Kasumi-1 (cell line): ENCODE measurements at regions not wholly inside any gene's neighbourhood (a gene's known extent, or its start where the extent isn't known, plus 50 kb on each side); places are given as distances from the start of the nearest gene placed in this dataset.
"Not testable (repeated sequence)": the region's sequence is repeated elsewhere in the genome, so short reads cannot be mapped to it uniquely, and the experiment has no call there.

Source experiments
- DNase-seq, 2 experiments: peaks; one replicate each; lab custom pipeline; 2025; lab: John Stamatoyannopoulos, UW

DNA sequence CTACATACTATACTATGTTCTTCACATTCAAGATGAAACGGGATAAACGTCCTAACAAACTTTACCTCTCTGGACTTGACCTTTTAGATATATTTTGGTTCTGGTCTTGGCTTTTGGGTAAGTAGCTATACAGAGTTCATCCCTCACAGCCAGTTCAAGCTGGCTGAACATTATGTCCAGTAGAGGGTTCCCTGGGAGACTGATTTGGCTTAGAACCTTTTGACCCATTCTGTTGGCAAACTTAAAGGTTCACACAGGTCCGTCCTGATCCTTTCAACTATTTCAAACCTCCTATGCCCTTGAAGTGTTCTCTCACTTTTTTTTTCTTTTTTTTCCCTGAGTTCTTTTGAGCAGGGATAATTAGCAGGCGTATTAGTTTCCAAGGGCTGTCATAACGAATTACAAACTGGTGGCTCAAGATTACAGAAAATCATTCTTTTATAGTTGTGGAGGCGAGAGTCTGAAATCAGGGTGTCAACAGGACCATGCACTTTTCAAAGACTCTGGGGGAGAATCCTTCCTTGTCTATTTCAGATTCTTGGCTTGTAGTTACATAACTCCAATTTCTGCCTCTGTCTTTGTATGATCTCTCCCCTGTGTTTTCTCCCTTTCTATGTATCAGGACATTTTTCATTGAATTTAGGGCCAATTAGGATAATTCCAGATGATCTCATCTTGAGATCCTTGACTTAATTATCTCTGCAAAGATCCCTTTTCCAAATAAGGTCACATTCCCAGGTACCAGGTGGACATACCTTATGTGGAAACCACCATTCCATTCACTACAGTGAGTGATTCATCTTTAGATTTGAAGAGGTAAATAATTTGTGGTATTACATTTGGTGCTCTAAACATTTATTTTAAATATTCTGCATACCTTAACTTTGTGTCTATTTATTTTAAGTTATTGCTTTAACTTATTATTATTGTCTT is 257.4 kb upstream of the USP25 start:
- DNase-seq: no peak

DNA sequence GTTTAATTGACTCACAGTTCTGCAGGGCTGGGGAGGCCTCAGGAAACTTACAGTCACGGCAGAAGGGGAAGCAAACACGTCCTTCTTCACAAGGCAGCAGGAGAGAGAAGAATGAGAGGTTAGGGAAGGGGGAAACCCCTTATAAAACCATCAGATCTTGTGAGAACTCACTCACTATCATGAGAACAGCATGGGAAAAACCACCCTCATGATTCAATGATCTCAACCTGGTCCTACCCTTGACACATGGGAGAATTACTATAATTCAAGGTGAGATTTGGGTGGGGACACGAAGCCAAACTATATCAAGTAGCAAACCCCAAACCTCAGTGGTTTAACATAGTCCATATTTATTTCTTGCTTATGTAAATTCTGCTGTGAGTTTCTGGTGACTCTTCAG is 252.0 kb upstream of the USP25 start:
- not testable (repeated sequence) for DNase-seq

DNA sequence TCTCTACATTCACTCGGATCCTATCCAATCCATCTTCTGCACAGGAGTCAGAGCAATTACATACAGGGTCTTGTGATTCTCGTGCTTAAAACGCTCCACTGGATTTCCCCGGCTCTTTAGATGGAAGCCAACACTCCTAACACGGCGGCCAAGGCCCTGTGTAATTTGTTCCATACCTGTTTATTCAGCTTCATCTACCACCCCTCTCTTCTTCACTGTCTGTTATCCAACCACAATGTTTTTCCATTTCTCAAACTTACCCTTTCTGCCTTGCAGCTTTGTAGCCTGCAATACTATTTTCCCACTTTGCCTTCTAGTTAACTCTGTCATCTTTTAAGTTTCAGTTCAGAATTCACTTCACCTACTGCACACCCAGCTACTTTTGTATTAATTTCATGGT is 249.6 kb upstream of the USP25 start:
- DNase-seq: no peak

DNA sequence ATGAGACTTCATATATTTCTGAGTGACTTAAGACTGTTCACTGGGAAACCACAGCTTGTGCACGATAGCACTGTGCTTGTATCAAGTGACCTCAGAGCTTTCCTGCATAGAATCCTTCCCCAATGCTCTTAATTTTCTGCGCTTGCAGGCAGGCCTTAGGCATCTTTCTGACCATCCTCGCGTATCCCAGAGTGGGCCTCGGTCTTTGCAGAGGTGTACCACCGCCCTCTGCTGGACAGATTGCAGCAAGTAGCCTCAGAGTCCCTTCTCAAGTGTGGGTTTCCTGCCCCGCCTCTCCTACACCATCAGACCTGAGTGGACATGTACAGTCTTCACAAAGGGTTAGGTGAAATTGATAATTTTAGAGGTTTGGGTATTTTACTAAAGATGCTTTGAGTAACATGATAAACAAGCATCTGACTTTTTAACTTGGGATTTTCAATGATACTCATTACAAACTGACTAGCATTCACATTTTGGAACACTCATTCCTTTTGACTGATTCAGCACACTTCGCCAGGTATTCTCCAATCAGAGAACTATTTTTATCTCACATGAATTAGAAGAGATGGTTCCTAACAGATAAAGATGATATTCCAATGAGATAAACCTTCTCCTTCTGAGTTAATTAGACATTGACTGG is 246.5 kb upstream of the USP25 start:
- peak; percentile 74 to 84 for DNase-seq

DNA sequence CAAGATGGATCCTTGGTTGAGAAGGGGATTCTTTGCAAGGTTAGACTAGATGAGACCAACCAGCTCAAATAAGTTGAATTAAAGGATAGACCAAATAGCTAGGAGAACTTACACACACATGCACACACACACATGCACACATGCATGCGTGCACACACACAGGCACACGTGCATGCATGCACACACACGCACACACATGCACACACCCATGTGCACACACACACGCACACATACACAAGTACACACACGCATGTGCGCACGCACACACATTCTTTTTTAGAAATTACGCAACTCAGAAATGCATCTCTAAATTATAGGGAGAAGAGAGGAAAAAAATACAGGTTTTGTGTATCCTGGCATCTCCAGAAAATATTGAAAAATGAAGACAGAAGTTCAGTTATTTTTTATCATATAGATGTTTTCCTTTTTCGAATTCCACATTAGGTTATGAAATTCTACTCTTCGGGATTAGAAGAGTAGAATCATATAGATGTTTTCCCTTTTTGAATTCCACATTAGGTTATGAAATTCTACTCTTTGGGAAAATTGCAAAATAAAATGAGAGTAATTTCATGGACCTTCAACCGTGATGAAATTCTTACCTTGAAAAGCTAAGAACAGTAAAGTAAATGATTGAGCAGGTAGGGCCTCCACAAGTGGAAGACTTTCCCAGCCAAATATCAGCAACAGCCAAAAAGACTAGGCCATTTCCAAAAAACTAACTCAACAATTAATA is 243.2 kb upstream of the USP25 start:
- no peak for DNase-seq

DNA sequence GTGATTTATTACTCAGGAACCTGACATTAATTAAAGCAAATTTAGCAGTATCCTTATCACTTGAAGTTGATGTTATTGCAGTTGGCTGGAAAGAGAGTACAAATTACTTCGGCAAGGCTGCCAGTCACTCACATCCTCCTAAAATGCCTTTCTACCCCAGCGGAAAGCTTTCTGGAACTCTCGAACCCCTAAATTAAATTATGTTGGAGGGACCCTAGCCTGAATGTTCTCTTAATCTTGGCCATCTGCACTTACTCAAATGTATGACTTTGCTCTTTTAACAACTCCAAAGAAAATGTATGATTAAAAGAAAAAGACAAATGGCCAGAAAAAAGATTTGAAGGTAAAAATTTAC is 242.6 kb upstream of the USP25 start:
- DNase-seq: no peak

DNA sequence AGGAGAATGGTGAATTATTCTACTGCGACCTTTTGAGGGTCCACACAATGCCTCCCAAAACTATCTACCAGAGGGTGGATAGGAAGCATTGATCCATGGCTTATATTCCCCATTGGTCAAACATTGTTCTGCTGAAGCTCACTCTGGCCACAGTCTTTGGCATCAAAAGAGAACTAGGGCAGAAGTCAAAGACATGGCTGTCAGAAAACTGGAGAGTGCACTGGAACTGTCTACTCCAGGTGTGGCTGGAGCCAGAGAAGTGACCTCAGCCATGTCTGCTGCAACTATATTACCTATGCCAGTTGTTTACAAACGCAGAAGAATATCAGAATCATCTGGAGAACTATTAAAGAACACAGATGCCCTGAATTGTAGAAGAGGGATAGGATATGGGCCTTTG is 238.7 kb upstream of the USP25 start:
- no peak for DNase-seq

DNA sequence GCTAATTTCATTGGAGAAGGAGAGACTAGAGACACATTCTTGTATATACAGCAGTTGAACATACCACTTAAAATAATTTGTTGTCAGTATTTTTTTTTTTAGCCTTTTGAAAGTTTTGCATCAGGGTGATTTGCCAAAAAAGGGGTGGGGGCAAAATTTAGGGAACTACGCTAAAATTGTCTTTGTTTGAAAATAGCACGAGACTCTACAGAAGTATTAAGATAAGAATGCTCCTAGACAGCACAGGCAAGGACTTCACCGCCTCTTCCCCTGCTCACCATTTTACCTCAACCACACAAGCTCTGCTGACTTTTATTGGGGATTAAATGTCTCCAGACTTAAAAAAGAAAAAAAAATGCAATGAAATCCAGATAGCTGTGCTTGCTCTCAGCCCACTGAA is 236.1 kb upstream of the USP25 start:
- no peak for DNase-seq

DNA sequence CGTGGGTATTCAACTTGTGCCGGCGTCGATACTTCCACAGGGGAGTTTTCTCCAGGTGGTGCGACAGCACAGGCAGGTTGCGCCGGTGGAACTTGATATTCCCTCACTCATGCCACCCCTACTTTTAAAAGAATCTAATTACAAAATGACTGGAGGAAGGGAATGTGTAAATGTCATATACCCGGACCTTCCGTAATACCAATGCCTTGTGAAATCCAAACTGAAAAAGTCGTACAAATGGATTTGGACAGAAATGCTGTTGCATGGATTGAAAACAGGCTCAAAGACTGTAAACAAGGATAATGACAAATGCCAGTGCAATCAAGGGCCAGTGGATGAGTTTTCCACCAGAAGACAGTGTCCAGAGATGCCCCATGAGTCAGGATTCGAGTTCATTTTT is 235.3 kb upstream of the USP25 start:
- DNase-seq: no peak

DNA sequence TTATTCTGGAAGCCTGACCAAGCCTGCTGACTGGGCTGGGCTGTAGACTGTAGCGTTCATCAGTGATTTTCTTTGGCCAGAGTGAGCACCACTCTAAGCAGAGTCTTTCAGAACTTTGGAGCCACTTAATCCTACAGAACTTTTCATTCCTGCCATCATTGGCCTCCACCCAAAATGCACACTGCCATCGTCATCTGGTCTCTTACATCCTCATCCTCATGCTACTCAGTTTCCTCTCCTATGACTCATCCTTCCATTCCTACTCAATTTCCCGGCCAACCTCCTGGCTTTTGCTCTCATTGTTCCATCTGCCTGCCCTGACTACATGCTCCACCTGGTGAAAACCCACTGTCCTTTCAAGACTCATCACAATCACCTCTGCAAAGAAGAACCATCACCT is 233.8 kb upstream of the USP25 start:
- DNase-seq: no peak

DNA sequence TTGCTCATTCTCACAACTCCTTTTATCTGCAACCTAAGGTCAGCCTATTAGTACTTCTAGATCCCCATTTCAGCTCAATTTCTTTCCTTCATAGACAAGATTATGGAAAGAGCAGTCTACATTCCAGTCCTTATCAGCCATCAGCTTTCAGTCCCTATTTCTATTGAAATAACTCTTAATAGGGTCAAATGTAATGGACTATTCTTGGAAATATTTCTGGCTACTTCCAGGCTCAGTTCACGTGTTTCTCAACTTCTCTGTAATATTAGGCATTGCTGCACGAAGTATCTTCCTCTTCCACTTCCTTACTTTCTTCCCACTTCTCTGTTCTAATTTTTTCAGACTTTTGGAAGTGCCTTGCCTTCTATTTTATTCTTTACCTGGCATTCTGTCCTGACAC is 232.9 kb upstream of the USP25 start:
- peak in 1 of 2 experiments; percentile 1 for DNase-seq

DNA sequence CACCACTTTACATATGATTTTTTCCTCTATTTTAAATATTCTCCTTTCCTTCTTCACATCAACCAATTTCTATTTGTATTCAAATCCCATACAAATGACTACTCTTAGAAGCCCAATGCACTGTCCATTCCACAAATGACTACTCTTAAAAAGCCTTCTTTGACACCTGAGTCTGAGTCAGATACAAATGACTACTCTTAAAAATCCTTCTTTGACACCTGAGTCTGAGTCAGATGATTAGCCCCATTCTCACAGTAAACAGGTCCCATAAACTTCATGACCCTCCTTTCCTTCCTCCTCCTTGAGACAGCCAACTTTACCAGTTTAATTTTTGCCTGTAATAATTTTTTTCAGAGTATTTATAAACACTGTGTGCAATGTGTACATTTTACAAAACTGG is 231.3 kb upstream of the USP25 start:
- DNase-seq: no peak

DNA sequence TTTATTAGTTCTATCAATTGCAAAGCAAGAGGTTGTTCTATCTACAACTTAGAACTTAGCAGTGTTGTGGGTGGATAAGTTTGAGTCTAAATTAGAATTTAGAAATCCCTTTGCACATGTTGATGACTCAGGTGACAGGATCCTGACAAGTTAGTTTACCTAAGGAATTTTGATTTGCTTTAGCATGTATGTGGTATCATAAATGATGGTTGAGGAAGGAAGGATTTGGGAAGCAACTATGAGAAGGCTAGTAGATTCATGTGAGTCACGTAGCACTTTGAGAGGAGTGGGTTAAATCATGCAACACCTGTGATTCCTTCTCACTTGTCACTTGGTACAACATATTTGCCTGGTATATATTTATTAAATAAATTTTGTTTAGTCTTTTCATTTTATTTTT is 223.7 kb upstream of the USP25 start:
- no peak for DNase-seq

DNA sequence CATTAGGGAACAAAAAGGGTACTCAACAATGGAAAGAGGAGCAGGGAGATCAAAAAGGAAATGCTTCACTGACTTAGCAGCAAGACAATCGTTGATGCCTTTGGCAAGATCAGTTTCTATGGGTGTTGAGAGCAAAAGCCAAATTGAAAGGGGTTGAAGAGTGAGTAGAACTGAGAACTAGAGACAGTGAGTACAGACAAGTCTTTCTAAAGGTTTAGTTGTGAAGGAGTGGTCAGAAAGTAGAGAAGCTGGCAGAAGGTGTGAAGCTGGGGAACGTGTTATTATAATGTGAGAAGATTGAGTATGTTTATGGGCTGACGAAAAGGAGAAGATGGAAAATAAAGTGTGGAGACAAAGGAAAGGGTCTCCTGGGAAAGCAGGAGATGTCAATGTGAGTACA is 221.2 kb upstream of the USP25 start:
- no peak for DNase-seq

DNA sequence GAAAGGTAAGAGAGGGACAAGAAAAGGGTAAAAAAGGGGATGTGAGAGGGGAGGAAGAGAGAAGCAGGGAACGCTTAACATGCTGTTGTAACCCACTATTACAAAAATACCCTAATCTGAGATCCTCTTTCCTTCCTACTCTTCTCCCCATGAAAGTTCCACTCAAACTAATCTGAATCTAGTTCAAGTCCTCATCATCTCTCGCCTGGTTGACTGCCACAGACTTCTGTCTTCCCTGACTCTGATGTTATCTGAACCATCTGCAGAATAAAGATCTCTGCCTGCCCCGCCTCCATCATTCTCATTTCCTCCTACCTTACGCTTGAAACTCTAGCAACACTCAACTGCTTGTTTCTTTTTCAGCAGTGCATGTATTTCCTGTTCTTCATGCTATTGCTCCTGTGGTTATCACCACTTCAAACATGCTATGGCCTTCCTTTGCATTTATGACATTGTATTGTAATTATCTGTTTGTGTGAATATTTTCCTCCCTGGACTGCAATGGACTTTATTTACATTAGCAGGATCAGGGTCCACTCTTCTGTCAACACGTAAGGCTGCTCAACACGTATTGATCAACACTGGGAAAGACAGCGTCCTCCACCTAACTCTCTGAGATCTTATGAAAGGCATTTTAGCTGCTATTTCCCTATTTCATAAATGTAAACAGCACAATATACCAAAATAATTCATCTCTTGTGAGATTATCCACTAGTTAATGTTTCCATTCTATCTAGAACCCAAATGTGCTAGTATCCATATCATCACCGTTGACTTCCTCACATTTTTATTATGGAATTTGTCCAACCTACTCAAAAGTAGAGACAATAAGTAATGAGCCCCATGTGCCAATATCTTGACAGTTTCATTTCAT is 215.5 kb upstream of the USP25 start:
- peak; percentile 24 to 33 for DNase-seq

DNA sequence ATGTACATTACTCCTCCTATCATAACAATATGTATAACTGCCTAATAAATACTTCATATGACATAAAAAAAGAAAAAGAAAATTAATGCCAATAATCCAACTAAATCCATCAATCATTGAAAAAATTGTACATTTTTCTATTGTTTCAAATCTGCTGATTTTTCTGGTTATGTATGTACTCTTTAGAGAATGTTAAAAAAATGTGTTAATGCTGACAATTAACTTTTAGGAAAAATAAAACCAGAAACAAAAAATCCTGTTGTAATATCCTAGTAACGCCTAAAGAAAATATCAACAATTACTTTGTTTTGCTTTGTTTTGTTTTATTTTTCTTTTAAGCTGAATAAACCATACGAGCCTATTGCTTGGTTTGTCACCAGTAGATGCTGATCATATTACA is 213.9 kb upstream of the USP25 start:
- no peak for DNase-seq

DNA sequence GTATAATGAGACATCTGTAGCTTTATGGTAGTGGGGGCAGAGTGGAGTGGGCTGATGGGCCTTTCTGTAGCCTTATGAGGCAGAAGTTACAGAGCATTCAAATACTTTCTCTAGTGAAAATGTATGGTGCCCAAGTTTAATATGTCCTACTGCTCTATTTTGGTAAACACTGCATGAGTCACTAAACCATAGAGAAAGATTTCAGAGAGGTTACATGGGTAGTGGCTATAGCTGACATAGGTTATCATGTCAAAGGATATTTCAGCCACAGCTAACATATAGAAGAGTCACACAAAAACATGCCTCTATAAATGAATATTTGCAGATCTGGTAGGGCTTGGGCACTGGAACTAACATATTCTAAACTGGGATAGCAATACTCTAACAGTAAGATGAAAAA is 212.4 kb upstream of the USP25 start:
- DNase-seq: no peak

DNA sequence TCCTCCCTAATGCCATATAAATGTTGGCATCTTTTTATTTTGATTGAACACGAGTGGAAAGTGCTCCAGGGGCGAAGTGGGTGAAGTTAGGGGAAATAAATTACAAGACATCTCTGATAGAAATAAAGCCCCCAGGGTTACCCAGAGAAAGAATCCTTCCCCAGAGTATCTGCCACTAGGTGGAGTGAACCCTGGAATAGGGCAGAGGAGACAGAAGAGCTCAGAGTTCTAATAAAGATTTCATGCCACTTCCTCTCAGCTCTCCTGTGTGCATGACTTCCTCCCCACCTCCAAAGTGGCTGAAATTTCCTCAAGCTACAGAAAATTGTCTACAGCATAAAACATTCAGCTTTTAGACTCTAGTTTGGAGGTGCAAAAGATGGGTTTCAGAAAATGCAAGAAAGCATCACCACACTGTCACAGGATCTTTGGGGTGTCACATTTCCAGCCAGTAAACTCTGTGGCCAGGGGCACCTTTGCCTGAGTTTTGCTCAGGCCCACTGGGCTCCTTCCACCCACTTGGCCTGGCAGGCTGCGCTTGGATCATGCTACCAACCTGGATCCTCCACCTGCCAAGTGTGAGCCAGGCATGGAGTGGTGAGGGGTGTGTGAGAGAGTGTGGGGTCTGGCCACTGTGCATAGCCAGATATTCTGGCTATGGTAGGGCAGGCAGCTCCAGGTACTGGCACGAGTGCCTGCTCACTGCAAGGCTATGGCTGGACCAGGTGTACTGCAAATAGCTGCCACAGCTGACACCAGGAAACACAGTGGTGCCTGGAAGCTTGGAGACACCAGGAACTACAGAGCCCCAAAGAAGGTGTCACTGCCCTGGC is 208.8 kb upstream of the USP25 start:
- DNase-seq: peak; percentile 23 to 29

DNA sequence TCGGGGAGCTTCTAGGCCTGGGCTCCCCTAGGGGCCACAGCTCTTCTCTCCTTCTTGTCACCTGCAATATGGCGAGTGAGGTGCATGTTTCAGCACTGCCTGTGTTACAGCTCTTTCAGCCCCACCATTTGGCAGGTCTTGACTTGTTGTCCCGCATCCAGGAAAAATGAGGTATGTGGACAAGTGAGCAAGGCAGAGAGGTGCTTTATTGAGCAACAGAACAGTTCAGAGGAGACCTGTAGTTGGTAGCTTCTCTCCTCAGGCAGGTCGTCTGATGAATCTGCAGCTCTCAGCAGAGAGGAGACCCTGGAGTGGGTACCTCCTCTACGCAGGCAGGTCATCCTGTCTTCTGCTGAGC is 208.2 kb upstream of the USP25 start:
- DNase-seq: no peak

DNA sequence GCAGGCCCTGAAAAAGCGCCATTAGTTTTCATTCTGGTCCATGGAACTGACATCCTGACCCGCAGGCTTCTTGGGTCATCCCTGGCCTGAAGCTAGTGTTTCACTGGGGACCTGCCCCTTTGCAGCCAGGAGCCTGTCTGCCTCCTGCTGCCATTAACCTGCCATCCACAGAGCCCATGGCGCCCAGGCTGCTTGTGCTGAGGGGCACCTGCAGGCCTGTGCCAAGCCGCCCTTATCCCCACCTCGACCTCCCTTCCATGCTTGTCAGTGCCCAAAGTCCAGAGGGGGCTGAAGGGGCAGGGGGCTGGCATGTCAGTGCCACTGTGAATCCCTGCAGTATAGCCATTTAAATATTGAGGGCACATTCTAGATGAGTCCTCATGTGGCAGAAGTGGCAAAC is 207.6 kb upstream of the USP25 start:
- no peak for DNase-seq

DNA sequence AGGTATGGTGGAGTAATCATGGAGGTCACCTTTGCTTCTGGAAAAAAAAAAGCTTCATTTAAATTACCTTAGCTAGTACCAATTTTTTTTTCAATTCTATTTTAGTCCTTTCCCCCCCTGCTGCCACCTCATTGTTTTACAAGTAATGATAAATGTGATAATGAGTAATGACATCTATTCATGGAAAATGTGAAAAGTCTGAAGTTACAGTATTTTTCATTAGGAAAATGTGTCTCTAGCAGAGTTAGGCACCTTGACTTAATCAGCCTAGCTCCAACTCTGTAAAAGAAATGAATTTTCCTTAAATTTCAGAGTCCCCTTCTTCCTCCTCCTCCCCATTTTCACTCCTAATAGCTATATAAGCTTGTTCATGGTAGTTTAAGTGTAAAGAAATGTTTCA is 204.9 kb upstream of the USP25 start:
- no peak for DNase-seq
